HCT116 (cell line): ENCODE measurements at regions not wholly inside any gene's neighbourhood (a gene's known extent, or its start where the extent isn't known, plus 50 kb on each side); places are given as distances from the start of the nearest gene placed in this dataset.

Experiments
- ATAC-seq: fragments of 200-7000 bp; cut with Tn5 transposase; 2 replicates; pipeline ENCODE4 v1.9.1; 2020; ENCODE audit warnings: mild to moderate bottlenecking, moderate library complexity
- BruUV-seq: library from RNA; stranded (reverse); fragments of 400-500 nt; replicated peaks from 2 replicates; lab custom pipeline; 2021; lab: Mats Ljungman, UMichigan
- CTCF ChIA-PET: fragments of 300-600 bp; sonication (Branson Sonifier 250); formaldehyde crosslinking; loops from one replicate; lab custom pipeline; 2021; ENCODE audit warnings: antibody characterized with exemption; lab: Charles Lee
- POLR2A ChIA-PET: fragments of 300-600, 350-600 bp; sonication (Branson Sonifier 250); formaldehyde crosslinking; loops from one replicate; lab custom pipeline; 2021; ENCODE audit warnings: antibody characterized with exemption; lab: Charles Lee
- RAD21 ChIA-PET, 2 experiments: fragments of 300-600 bp; sonication (Branson Sonifier 250); formaldehyde crosslinking; loops; one replicate each; lab custom pipeline; 2023; ENCODE audit warnings: low total read pairs in 2 of 2; ENCODE audit not compliant: uncharacterized antibody in 2 of 2, unreplicated experiment in 2 of 2, low non-redundant PET in 1 of 2; lab: Charles Lee
- DNase-seq: peaks from one replicate; pipeline ENCODE4 v3.0.0-alpha.2; 2010; ENCODE audit warnings: low read depth, low spot score
- H2AFZ ChIP-seq: fragments of 200-600 bp; shearing (Covaris generic), sonication (generic); 2 replicates; pipeline ENCODE4 v1.6.1; 2017; ENCODE audit warnings: low read depth, mixed run types, mixed read lengths, antibody characterized with exemption, low read length; ENCODE audit not compliant: poor library complexity, severe bottlenecking
- H3K27ac ChIP-seq: 2 replicates; pipeline ENCODE4 v1.5.1; 2012; ENCODE audit warnings: low read depth, low read length
- H3K27me3 ChIP-seq: fragments of 200-600 bp; sonication (generic); 2 replicates; pipeline ENCODE4 v1.6.1; 2016; ENCODE audit warnings: mixed run types, low read length, mixed read lengths; ENCODE audit not compliant: insufficient read depth
- H3K36me3 ChIP-seq, 2 experiments: fragments of 200-500 bp in 1 of 2; fragments of 200-600 bp in 1 of 2; sonication (Bioruptor generic) in 1 of 2; sonication (generic) in 1 of 2; 2 replicates each; pipeline versions ENCODE4 v1.5.1 to v1.6.1; 2014 to 2016; ENCODE audit warnings: low read length in 2 of 2, inconsistent platforms in 1 of 2, mixed read lengths in 1 of 2, mixed run types in 1 of 2; ENCODE audit not compliant: insufficient read depth in 2 of 2, control insufficient read depth in 1 of 2
- H3K4me1 ChIP-seq, 2 experiments: fragments of 200-600 bp in 1 of 2; sonication (generic) in 1 of 2; 2 replicates each; pipeline versions ENCODE4 v1.5.1 to v1.6.1; 2012 to 2017; ENCODE audit warnings: low read length in 2 of 2, inconsistent platforms in 1 of 2, mild to moderate bottlenecking in 1 of 2, mixed read lengths in 1 of 2, mixed run types in 1 of 2, moderate library complexity in 1 of 2; ENCODE audit not compliant: insufficient read depth in 2 of 2, control insufficient read depth in 1 of 2
- H3K4me2 ChIP-seq: fragments of 200-600 bp; sonication (generic); 2 replicates; pipeline ENCODE4 v1.6.1; 2017; ENCODE audit warnings: mixed run types, low read length, mixed read lengths
- H3K4me3 ChIP-seq, 2 experiments: fragments of 200-600 bp in 1 of 2; sonication (generic) in 1 of 2; replicated peaks in 1 of 2; 2 replicates each; pipeline ENCODE4 v1.5.1; 2011 to 2016; ENCODE audit warnings: low read length in 2 of 2, control low read depth in 1 of 2, low read depth in 1 of 2, mild to moderate bottlenecking in 1 of 2, mixed read lengths in 1 of 2, mixed run types in 1 of 2
- H3K79me2 ChIP-seq: fragments of 200-600 bp; sonication (generic); 2 replicates; pipeline ENCODE4 v1.6.1; 2017; ENCODE audit warnings: mild to moderate bottlenecking, mixed run types, low read length, moderate library complexity, mixed read lengths; ENCODE audit not compliant: insufficient read depth
- H3K9ac ChIP-seq: fragments of 200-600 bp; sonication (generic); 2 replicates; pipeline ENCODE4 v1.6.1; 2016; ENCODE audit warnings: low read length, mixed read lengths
- H3K9me2 ChIP-seq: fragments of 200-600 bp; sonication (generic), shearing (Covaris generic); 2 replicates; pipeline ENCODE4 v1.6.1; 2017; ENCODE audit warnings: mixed run types, mild to moderate bottlenecking, moderate library complexity; ENCODE audit not compliant: insufficient read depth
- H3K9me3 ChIP-seq, 2 experiments: fragments of 200-500 bp in 1 of 2; fragments of 200-600 bp in 1 of 2; sonication (Bioruptor generic) in 1 of 2; sonication (generic) in 1 of 2; 2 replicates each; pipeline ENCODE4 v1.6.1; 2014 to 2017; ENCODE audit warnings: low read length in 2 of 2, mixed read lengths in 2 of 2, inconsistent platforms in 1 of 2, low read depth in 1 of 2, mild to moderate bottlenecking in 1 of 2, mixed run types in 1 of 2, moderate library complexity in 1 of 2; ENCODE audit not compliant: control insufficient read depth in 1 of 2, insufficient read depth in 1 of 2
- H4K20me1 ChIP-seq: fragments of 200-600 bp; sonication (generic), shearing (Covaris generic); 2 replicates; pipeline ENCODE4 v1.6.1; 2017; ENCODE audit warnings: mixed run types, mild to moderate bottlenecking, moderate library complexity; ENCODE audit not compliant: insufficient read depth
- CBX3 ChIP-seq: IDR thresholded peaks from 2 replicates; pipeline ENCODE4 v1.6.1; 2012; ENCODE audit warnings: low read depth
- EGR1 ChIP-seq: IDR thresholded peaks from 2 replicates; pipeline ENCODE4 v1.6.1; 2012; ENCODE audit warnings: low read depth
- ELF1 ChIP-seq: IDR thresholded peaks from 2 replicates; pipeline ENCODE4 v1.6.1; 2012; ENCODE audit warnings: low read depth, borderline replicate concordance
- EZH2 ChIP-seq: fragments of 200-600 bp; sonication (generic); IDR thresholded peaks from 2 replicates; pipeline ENCODE4 v1.6.1; 2017; ENCODE audit warnings: antibody characterized with exemption, mixed run types
- EZH2phosphoT487 ChIP-seq: fragments of 200-600 bp; IDR thresholded peaks from 2 replicates; pipeline ENCODE4 v1.6.1; 2018; ENCODE audit warnings: antibody characterized with exemption, borderline replicate concordance
- FOSL1 ChIP-seq: IDR thresholded peaks from 2 replicates; pipeline ENCODE4 v1.6.1; 2012; ENCODE audit warnings: low read depth
- JUND ChIP-seq: IDR thresholded peaks from 2 replicates; pipeline ENCODE4 v1.6.1; 2012
- RAD21 ChIP-seq: IDR thresholded peaks from 2 replicates; pipeline ENCODE4 v1.6.1; 2012; ENCODE audit warnings: low read depth, mild to moderate bottlenecking
- SIN3A ChIP-seq: IDR thresholded peaks from 2 replicates; pipeline ENCODE4 v1.6.1; 2012; ENCODE audit warnings: low read depth
- SP1 ChIP-seq: IDR thresholded peaks from 2 replicates; pipeline ENCODE4 v1.6.1; 2012; ENCODE audit warnings: low read depth
- TCF7L2 ChIP-seq: IDR thresholded peaks from 2 replicates; pipeline ENCODE4 v1.7.0; 2011; ENCODE audit warnings: borderline replicate concordance, inconsistent platforms; ENCODE audit not compliant: insufficient read depth, insufficient read length; ENCODE audit errors: extremely low read depth
- ZBTB33 ChIP-seq: IDR thresholded peaks from 2 replicates; pipeline ENCODE4 v1.6.1; 2011; ENCODE audit warnings: mild to moderate bottlenecking, low read length, moderate library complexity; ENCODE audit not compliant: insufficient replicate concordance; ENCODE audit errors: extremely low read depth
- ZFX ChIP-seq: fragments of 450-650 bp; IDR thresholded peaks from 2 replicates; pipeline ENCODE4 v1.6.1; 2017
- ZNF274 ChIP-seq: fragments of 200-500 bp; sonication (Bioruptor generic); IDR thresholded peaks from 2 replicates; pipeline ENCODE4 v1.6.1; 2014; ENCODE audit warnings: mild to moderate bottlenecking, low read depth, low read length, inconsistent platforms
- intact Hi-C: fragments of 100-400 bp; cut with micrococcal nuclease; formaldehyde crosslinking; loops from 2 replicates; pipeline ENCODE4 v1.10.0; 2022
- TF ChIP-seq, protein P1 (sequence below): IDR thresholded peaks from 2 replicates; pipeline ENCODE4 v1.6.1; 2012
- TF ChIP-seq, protein P2 (sequence below): IDR thresholded peaks from 2 replicates; pipeline ENCODE4 v1.6.1; 2012; ENCODE audit warnings: low read depth

DNA sequence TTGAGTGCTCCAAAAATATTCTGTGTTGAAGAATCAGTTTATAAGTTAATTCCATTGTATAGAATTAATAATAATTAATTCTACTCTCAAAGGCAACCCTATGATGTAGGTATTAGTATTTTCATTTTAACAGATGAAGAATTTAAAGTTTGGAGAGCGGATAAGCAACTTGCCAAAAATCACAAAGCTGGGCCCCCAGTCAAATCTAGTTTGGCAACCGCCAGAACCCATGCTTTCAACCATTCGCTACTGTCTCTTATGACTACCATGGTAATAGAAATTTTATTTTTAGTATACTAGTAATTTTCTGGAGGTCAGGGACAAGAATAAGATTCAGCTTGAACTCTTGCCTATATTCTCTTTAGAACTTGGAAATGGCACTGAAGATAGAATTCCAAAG is 229.8 kb downstream of the IBTK start:
- Histone ChIP-seq H4K20me1 (no peaks in the 10 kb centered on the region), H3K9me2 (no peaks in the 10 kb centered on the region), H3K9ac (no peak overlapping the region), H3K79me2 (no peaks in the 10 kb centered on the region), H3K4me2 (peak overlapping the region; percentile 46; the same call in 1 of the 2 replicates)
- no peak for DNase-seq
- no TSS peak for BruUV-seq
- RAD21 ChIA-PET: interaction anchor here in 1 of 2 experiments (1.0 kb wide), 1 partner anchor 11 kb away, joined by 3 read pairs; no protein-coding TSS in a partner anchor
- no peak for TF ChIP-seq EZH2phosphoT487
- TF ChIP-seq ELF1: no peak
- TF ChIP-seq FOSL1: no peak
- no peak for TF ChIP-seq RAD21
- TF ChIP-seq, all 23 proteins: peak for 0
- CTCF ChIA-PET: interaction anchor here (1.7 kb wide), 1 partner anchor 11 kb away, joined by 7 read pairs; no protein-coding TSS in a partner anchor
- H3K27ac ChIP-seq: no peak overlapping the region
- H3K4me1 ChIP-seq: peaks cover 8 to 43% of the 10 kb centered on the region in 2 experiments
- no peaks in the 10 kb centered on the region for H3K9me3 ChIP-seq
- H3K4me3 ChIP-seq: no peak overlapping the region
- ATAC-seq: no peak
- H2AFZ ChIP-seq: no peak overlapping the region
- intact Hi-C loops: no loop called here
- H3K27me3 ChIP-seq: no peaks in the 10 kb centered on the region
- H3K36me3 ChIP-seq: no peaks in the 10 kb centered on the region
- POLR2A ChIA-PET: no interaction called here

DNA sequence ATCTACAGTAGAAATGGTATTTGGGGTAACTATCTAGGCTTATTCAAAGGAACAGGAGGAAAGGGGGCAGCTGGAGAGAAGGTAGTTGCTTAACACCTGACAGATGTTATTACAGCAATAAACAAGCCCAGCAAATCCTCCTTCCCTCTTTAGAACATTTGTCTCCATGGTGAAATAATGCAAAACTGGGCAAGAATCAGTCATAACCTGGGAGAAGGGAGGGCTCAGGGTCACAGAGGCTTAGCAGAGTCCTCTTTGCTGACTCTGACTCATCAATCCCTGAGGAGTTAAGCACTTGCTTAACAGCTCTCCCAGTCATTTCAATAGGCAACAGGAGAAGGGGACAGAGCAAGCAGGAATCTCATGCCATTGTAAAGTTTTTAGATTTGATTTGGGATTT is 230.3 kb downstream of the IBTK start:
- peak; percentile 55 for DNase-seq
- TF ChIP-seq CBX3 (peak; percentile 58; the same call in 1 of the 2 replicates), ZBTB33 (no peak), SIN3A (no peak), EZH2 (no peak), EGR1 (no peak), TCF7L2 (peak; percentile 32), SP1 (no peak), FOSL1 (no peak; the same call in 1 of the 2 replicates), ZNF274 (no peak), RAD21 (no peak), EZH2phosphoT487 (no peak), JUND (peak; percentile 34; the same call in 1 of the 2 replicates), ZFX (no peak)
- TF ChIP-seq, protein P1, sequence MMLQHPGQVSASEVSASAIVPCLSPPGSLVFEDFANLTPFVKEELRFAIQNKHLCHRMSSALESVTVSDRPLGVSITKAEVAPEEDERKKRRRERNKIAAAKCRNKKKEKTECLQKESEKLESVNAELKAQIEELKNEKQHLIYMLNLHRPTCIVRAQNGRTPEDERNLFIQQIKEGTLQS: no peak
- TF ChIP-seq, protein P2, sequence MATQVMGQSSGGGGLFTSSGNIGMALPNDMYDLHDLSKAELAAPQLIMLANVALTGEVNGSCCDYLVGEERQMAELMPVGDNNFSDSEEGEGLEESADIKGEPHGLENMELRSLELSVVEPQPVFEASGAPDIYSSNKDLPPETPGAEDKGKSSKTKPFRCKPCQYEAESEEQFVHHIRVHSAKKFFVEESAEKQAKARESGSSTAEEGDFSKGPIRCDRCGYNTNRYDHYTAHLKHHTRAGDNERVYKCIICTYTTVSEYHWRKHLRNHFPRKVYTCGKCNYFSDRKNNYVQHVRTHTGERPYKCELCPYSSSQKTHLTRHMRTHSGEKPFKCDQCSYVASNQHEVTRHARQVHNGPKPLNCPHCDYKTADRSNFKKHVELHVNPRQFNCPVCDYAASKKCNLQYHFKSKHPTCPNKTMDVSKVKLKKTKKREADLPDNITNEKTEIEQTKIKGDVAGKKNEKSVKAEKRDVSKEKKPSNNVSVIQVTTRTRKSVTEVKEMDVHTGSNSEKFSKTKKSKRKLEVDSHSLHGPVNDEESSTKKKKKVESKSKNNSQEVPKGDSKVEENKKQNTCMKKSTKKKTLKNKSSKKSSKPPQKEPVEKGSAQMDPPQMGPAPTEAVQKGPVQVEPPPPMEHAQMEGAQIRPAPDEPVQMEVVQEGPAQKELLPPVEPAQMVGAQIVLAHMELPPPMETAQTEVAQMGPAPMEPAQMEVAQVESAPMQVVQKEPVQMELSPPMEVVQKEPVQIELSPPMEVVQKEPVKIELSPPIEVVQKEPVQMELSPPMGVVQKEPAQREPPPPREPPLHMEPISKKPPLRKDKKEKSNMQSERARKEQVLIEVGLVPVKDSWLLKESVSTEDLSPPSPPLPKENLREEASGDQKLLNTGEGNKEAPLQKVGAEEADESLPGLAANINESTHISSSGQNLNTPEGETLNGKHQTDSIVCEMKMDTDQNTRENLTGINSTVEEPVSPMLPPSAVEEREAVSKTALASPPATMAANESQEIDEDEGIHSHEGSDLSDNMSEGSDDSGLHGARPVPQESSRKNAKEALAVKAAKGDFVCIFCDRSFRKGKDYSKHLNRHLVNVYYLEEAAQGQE: no peak

More for the DNA sequence above, 230.3 kb downstream of the IBTK start:
- Histone ChIP-seq H3K4me2 (peak overlapping the region; percentile 46), H3K4me1 (peaks cover 3 to 38% of the 10 kb centered on the region in 2 experiments), H4K20me1 (no peaks in the 10 kb centered on the region), H3K27ac (no peak overlapping the region), H3K36me3 (no peaks in the 10 kb centered on the region), H3K9me3 (no peaks in the 10 kb centered on the region), H3K9me2 (no peaks in the 10 kb centered on the region), H3K9ac (no peak overlapping the region), H3K27me3 (no peaks in the 10 kb centered on the region), H3K79me2 (no peaks in the 10 kb centered on the region), H3K4me3 (no peak overlapping the region), H2AFZ (no peak overlapping the region)
- intact Hi-C loops: no loop called here
- ChIA-PET POLR2A (no interaction called here), CTCF (interaction anchor here (1.7 kb wide), 1 partner anchor 11 kb away, joined by 7 read pairs; no protein-coding TSS in a partner anchor), RAD21 (interaction anchor here in 1 of 2 experiments (1.0 kb wide), 1 partner anchor 11 kb away, joined by 3 read pairs; no protein-coding TSS in a partner anchor)
- BruUV-seq: no TSS peak
- ATAC-seq: peak; percentile 82
